Psoas muscle (tissue), 7 donors: ENCODE measurements at regions not wholly inside any gene's neighbourhood (a gene's known extent, or its start where the extent isn't known, plus 50 kb on each side); places are given as distances from the start of the nearest gene placed in this dataset.

Experiments
- ATAC-seq, 4 donors: fragments of 200-7000 bp; cut with Tn5 transposase; one replicate each; pipeline ENCODE4 v1.9.1; 2020; ENCODE audit warnings: moderate library complexity in 3 of 4, mild to moderate bottlenecking in 2 of 4
- DNase-seq, 2 donors: peaks; one replicate each; pipeline ENCODE4 v3.0.0-alpha.2; 2020
- H3K27ac ChIP-seq: fragments of 200-600 bp; one replicate; pipeline ENCODE4 v1.8.0; 2022
- H3K27me3 ChIP-seq, 3 donors: fragments of 200-600 bp in 1 of 3; one replicate each; pipeline versions ENCODE4 v1.6.1 to v1.8.0; 2013 to 2022; ENCODE audit warnings: low read length in 2 of 3, mild to moderate bottlenecking in 2 of 3, moderate library complexity in 1 of 3; ENCODE audit not compliant: insufficient read depth in 3 of 3
- H3K36me3 ChIP-seq, 2 donors: fragments of 200-600 bp in 1 of 2; one replicate each; pipeline versions ENCODE4 v1.6.1 to v1.8.0; 2013 to 2022; ENCODE audit warnings: low read depth in 1 of 2, mild to moderate bottlenecking in 1 of 2, moderate library complexity in 1 of 2; ENCODE audit not compliant: insufficient read depth in 1 of 2
- H3K4me1 ChIP-seq: fragments of 200-600 bp; one replicate; pipeline ENCODE4 v1.8.0; 2022
- H3K4me3 ChIP-seq: fragments of 200-600 bp; one replicate; pipeline ENCODE4 v1.8.0; 2022; ENCODE audit warnings: mild to moderate bottlenecking
- H3K9me3 ChIP-seq: fragments of 200-600 bp; one replicate; pipeline ENCODE4 v1.8.0; 2022
- CTCF ChIP-seq: fragments of 200-600 bp; IDR thresholded peaks from one replicate; pipeline ENCODE4 v1.8.0; 2022; ENCODE audit warnings: antibody characterized with exemption
- WGBS, 3 donors: extraction: QIAGEN DNeasy Blood & Tissue Kit; methylation state at CpG; one replicate each; pipeline versions ENCODE4 v1.1.6 to v1.1.7; 2013; 5-methylcytosine and 5-hydroxymethylcytosine counted together
- intact Hi-C, 2 donors: fragments of 100-400 bp; cut with DNase I; formaldehyde crosslinking; loops; one replicate each; pipeline versions ENCODE4 v1.11.0 to v1.14.2; 2022
- donor health status: healthy with polysubstance abuse.
- donor health status: DM: no; HTN: no; CAD: no; lungs with moderate emphysema.
- donor health status: Bipolar disorder and iron deficiency.
- donor health status: healthy.
- donor health status: DM: yes; HTN: yes; CAD: no.
- donor health status: DM: no; HTN: no; CAD: no.
- donor health status: DM: yes; HTN: yes; CAD: no.

GRCh38 chr10:94282369-94282768 lies 80.4 kb downstream of the NOC3L start:
- H3K36me3 ChIP-seq: peaks cover 0 to 12% of the 10 kb centered on the region in 2 donors
- TF ChIP-seq CTCF: no peak
- DNase-seq: no peak
- no peaks in the 10 kb centered on the region for H3K9me3 ChIP-seq
- intact Hi-C loops: loop anchor here in 1 of 2 donors (5.0 kb wide), 2 partner anchors 35 to 160 kb away; no protein-coding TSS in a partner anchor
- no peak for ATAC-seq
- no peak overlapping the region for H3K27ac ChIP-seq
- no peaks in the 10 kb centered on the region for H3K4me1 ChIP-seq
- no peaks in the 10 kb centered on the region for H3K27me3 ChIP-seq
- H3K4me3 ChIP-seq: no peak overlapping the region
- WGBS, 3 donors: 87 to 92% (median 91%) methylated on average over 2 of the region's 2 CpGs
